Inflammatory macrophage treated with lipopolysaccharide for 4 hours (primary cell): ENCODE measurements at regions not wholly inside any gene's neighbourhood (a gene's known extent, or its start where the extent isn't known, plus 50 kb on each side); places are given as distances from the start of the nearest gene placed in this dataset.
"Not testable (repeated sequence)": the region's sequence is repeated elsewhere in the genome, so short reads cannot be mapped to it uniquely, and the experiment has no call there.

Experiments
- DNase-seq: peaks from one replicate; pipeline ENCODE4 v3.0.0-alpha.2; 2020

DNA sequence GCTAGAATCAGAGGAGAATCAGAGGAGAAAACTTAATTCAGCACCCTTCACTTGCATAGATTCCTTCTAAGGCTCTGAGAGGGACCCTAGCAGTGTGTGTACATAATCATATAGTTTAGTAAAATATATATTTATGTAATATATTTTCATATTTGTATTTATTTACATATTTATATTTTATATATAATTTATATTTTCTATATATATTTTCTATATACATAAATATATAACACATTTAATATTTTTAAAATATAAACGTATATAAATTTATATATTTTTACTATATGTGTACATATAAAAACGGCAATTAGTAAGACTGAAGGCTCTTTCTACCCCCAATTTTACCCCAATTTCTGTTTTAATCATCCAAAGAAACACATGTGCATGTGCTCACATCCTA lies 80.3 kb downstream of the NXPE2 start:
- no peak for DNase-seq

DNA sequence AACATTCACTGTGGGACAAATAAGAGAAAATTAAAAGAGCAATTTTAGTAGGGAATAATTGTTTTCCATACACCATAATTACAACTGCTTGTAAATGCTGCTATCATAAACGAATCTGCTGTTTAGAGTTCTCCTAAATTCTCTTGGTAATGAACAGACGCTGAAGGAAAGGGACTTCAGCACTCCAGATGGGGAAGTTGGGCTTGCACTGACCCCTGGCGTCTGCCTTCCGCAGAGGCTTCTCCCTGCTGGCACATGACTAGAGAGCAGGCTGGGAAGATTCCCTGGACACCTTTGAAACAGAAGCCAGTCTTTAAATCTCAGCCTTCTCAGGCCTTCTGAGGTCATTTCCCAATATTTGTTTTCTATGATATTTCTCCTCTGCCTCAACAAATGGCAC lies 84.1 kb downstream of the NXPE2 start:
- DNase-seq = peak; percentile 44

DNA sequence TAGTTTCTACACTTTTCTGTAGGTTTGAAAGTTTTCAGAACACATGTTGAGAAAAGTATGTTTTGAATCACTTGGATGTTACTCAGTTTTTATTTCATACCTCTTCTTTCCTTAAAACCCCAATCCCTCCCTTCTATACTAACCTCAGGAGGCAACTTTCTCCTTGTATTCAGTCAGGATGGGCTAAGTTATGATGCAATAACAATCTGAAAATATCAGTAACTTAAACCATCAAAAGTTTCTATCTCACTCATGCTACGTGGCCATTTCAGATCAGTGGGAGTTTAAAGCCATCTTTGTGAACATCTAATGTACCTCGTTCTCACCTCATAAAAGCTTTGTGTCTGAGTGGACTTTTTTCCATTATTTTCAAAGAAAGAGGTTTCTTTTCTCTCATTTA lies 86.2 kb downstream of the NXPE2 start:
- DNase-seq = no peak

DNA sequence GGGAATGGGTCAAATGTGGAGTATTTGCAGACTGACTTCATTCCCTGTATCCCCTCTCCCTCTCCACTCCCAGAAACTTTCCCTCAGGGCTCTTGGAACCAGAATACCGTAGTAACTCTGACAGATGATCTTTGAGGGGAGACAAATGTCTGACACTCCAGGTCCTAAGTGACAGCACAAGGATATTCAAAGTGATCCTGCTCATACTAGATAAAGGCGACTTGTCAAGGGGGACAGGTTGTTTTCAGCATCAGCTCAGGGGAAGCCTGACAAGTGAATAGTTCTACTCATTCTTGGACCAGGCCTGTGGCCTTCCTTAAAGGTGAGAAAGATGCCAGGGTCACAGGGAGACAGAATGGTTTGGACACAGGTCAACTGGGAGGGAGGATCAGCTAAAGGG lies 92.8 kb downstream of the NXPE2 start:
- no peak for DNase-seq

DNA sequence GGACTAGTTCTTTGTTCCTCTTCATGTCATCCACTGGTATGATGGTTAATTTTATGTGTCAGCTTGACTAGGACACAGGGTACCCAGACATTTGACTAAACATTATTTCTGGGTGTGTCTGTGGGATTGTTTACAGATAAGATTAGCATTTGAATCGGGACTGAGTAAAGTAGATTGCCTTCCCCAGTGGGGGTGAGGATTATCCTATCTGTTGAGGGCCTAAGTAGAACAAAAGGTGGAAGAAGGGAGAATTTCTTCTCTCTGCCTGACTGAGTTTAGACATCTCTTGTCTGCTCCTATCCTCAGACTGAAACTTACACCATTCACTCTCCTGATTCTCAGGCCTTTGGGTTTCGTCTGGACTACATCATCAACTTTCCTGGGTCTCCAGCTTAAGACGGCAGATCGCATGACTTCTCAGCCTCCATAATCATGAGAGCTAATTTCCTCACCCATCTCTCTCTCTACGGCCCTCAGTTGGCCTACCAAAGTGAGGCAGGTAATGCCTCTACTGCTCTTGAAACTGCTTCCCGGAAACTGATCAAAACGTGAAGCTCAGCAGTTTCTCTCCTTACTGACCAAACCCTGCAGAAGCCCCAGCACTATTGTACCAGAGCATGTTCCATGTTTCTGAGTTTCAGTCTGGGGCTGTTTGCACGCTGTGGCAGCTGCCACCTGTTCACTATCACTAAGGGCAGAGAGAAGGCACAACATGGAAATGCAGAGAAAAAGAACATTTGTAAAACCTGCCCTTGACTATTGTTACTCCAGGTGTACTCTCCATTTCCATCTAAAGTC lies 95.4 kb downstream of the NXPE2 start:
- no peak for DNase-seq

DNA sequence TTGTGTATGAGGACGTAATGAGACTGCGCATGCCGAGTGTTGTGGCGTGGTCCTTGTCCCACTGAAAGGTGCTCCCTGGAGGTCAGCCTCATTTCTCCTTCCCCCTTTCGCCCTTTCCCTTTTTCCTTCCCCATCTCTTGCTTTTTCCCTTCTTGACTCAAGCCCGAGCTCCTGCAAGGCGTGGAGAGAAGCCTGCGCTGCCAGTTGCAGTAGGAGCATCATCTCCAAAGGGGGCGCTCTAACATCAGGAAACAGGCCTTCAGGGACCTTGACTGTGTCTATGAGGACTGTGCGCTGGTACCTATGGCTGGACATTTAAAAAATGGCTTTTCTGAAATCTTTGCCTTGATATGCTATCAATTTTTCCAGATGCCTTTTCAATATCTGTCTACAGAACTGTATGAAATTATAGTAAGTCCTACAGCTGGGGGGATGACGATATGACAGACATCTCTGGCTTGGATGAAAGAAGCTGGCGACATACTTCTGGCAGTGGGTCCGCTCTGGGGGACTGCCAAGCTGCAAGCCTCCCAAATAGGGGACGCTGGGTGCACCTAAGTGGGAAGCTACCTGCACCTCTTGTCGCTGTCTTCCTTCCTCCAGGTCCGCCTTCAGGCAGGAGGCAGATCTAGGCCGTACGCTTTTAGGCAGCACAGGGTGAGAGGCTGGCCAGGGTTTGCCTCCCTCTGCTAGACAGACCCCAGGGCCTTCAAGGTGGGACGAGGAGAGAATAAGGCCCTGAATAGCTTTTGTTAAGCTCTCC lies 96.5 kb downstream of the NXPE2 start:
- DNase-seq = no peak

DNA sequence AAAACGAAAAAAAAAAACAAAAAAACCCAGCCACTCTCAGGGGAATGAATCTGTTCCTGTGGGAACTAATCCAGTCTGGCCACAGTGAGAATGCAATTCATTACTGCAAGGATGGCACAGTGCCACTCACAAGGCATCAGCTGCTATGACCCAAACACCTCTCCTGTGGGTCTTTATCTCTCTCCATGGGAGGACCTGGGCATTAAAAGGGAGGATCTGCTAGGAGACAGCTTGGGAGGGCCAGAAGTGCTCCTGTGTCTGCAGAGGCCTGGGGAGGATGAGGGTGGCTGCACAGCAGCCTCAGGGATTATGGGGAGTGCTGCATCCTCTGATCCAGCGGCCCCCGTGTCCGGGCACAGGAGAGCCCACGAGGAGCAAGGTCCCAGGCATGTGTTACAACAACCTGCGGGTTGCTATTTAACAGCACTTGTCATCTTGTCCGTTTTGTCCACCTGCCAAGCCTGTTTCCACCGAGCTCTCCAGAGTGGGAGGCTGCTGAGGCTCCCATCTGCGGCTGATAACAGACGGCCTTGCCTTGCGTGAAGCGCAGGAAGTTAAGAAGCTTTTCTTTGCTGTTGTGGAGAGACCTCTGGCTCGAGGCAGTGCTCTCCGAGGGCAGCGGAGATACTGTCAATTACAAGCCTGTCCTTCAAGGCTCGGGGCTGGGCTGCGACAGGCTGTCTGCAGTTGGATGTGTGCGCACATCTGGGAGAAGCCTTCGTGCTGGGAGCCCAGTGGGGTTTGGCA lies 97.7 kb downstream of the NXPE2 start:
- DNase-seq = no peak

DNA sequence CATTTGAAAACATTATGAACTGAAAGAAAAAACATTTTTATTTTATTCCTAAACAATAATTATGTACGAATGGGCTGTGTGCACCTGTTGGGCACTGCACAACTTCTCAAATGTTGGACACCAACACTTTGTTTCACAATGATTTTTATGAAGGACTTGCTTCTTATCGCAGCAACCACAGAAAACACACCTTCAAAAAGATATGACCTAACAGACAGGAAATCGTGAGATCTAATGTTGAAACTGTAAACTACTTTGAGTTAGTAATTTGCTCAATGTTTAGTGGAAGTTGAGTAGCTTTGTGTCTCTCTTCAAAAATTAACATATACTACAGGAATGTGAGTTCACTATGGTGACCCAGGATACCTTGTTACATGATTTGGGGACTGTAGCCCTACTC lies 98.6 kb downstream of the NXPE2 start:
- DNase-seq = no peak

DNA sequence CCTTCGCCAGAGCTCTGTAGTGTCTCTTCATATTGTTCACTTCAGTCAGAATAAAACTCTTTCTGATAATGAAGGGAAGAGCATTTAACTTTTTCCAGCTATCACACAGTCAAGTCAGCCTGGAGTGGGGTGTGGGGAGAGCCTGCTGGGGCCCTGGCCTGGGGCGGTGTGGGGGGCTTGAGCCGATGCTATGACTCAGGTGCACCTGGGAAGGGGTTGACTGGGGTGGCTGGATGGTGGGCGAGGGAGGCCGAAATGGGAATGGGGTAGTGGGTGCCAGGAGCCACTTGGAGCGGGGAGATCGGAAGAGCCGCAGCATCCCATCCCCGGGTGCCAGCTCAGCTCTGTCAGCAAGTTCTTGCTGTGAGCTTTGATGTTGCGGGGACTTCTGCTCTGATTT lies 100.9 kb downstream of the NXPE2 start:
- no peak for DNase-seq

DNA sequence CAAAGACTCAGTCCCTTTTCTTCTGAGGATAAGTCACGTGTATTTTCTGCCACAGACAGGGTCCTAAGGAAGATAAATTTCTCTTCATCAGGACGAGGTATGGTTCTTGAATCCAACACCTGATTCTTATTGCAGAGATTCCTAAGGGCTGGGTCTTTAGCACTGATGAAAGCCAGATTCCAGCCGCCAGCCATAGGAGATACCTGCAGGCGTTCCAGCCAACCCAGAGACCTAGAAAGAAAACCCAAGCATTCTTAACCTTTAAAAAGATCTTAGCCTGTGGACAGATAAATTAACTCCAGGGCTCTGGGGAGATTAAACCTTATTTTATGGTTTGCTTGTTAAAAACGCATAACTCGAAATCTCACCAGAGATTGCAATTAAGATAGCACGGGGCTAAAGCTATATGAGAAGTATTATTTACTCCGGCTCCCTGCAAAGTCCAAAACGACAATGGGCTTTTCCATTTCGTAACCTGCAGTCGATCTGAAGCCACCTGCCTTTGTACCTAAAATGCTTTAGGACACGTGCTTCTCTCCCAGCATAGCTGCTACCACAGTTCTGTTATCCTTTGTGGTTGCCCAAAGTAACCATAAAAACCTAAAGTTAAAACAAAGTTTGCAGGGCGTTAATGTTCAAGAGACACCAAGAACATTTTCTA lies 104.5 kb downstream of the NXPE2 start:
- DNase-seq = no peak

DNA sequence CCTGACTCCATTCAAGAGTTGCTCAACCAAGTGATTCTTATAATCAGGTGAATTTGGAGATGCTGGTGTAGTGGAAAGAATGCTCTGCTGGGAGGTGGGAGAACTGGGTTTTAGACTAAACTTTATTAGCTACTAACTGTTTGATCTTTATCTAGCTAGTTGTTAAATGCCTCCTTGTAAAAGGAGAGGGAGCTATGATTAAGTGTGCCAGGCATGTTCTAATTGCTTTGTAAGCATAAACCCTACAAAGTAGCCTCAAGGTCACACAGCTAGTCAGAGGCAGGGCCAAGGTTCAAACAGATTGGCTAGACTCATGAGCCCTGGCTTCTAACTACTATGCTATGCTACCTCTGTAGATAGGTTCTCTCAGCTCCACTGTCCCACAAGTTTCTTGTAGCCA lies 105.5 kb downstream of the NXPE2 start:
- no peak for DNase-seq

DNA sequence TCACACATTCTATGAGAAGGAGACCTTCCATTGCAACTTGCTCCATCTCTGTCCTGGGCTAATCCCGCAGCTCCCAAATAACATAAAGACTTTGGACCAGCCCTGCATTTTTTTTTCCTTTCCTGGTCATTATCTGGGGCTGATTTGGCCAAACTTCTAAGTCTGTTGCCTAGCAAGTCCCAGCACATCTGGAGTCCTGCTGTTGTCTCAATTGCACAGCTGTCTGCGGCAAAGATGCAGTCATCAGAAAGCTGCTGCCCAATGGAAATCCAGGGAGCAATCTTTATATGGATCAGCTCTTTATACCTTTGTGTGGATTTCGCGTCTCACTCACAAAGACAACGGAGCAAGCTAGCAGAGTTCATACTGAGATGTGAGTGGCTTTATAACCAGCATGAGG lies 105.9 kb downstream of the NXPE2 start:
- no peak for DNase-seq

DNA sequence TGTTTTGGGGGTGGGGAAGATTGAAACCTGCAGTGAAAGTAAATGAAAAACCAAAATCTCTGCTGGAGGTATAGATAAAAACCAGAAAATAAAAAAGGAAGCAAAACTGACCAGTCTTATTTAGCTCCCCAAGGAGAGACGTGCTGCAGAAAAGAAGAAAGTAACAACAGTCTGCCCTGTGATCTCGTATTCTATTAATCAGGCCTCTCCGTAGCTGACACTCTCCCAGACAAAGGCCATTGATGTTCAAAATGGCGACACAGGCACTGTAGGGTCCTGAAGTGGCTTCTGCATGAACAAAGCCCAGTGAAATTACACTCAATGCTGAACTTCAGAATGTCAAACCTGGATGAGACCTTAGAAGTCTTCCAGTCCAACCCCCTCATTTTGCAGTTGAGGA lies 106.6 kb downstream of the NXPE2 start:
- DNase-seq = no peak

DNA sequence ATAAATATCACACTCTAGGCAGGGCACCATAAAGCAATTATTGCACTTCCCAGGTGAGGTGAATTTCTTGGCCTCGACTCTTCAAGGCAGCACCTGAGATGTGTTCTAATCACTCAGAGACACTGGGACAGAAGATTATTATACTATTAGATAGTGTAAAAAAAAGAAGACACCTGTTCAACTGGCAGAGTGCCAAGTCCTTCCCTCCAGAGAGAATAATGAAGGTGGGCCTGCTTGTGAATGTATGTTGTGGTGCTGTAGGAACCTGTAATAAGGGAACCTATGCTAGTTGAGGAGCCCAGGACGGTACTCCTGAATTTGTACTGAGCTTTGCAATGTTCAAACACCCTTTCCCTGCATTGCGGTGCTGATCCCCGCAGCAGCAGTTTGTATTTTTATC lies 107.5 kb downstream of the NXPE2 start:
- no peak for DNase-seq

DNA sequence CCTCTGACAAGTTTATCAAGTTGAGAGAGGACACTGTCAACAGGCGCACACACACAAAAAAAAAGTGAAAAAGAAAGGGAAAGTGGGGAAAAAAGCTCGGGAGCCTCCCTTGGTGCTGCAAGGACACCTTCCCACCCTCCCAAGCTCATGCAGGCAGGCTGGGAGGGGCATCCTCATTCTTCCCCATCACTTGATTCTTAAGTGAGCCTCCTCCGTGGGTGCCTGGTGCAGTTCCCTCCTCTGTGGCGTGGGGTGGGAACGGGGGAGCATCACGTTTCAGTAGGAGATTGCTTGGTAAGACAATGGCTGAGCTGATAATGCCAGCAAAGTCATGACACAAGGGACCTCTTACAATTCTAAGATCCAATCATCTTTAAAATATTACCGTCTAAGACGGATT lies 108.8 kb downstream of the NXPE2 start:
- DNase-seq = no peak

DNA sequence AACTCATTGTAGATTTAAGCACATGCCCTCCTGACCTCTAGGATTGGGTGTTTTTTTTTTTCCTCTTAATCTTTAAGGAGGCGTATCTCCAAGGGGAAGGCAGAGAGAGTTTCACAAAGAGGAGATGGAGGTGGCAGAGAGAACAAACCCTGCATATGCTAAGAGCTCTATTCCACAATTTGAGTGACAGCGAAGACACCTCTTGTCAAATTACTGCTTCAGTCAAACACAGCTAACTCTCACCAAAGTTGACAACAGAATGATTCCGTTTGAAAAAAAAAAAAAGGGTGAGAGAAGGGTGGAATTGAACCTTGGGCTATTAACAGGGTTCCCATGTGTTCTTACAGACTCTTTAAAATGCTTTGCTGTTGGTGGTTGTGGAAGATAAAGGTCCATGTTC lies 112.6 kb downstream of the NXPE2 start:
- no peak for DNase-seq

DNA sequence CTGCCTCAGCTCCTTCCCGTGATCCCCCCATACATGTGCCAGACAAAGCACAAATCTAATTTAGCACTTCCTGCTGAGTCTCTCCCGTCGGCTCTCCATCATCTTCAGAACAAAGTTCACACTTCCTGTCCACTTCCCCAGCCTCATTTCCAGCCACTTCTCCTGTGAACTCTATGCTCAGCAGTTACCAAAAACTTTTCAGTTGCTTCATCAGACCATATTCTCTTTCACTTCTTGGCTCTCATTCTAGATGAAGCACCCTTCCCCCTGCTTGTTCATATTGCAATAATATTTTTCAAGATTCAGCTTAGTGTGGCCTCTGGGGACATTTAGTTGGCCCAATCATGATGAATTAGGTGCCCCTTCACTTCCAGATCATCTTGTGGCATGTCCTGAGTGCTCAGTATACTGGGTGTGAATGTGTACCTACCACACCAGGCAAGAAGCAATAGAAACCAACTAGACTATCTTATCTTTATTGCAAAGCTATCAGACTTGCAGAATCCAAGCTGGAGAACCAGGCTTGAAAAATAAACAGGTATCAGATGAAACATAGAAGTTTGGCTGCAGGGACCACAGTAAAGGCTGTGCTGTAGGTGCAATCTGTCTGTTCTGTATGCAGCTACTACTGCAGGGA lies 115.8 kb downstream of the NXPE2 start:
- DNase-seq = no peak

DNA sequence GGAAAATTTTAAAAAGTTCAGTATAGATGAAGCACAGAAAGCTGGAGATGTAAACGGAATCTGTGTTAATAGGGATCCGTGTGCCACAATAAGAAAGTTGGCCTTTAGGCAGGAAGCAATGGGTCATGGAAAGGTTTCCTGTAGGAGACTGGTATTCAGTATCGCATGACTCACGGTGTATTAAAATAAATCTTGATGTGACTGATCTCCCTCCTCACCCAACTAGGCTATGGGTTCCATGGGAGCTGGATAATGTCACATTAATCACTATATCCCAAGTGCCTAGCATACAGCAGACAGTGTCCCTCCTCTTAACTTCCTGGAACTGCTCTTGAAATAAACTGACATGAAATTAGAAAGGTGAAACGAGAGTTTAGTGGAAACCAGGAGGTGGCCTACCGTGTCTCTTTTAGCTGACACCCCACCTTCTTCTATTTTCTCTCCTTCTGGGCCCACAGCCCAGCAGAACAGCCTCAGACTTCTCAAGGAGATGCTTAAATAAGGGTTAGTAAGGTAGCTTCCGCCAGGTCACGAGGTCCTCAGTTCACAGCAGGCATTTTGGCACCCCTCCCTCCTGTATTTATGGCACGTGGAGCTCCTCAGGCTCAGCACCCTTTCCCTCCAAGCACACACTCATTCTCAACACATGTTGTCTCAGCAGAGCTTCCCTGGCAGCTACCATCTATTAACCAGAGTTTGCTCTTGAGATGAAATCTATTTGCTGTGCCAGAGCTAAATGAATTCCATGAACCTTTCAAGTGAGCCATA lies 118.8 kb downstream of the NXPE2 start:
- DNase-seq = no peak

DNA sequence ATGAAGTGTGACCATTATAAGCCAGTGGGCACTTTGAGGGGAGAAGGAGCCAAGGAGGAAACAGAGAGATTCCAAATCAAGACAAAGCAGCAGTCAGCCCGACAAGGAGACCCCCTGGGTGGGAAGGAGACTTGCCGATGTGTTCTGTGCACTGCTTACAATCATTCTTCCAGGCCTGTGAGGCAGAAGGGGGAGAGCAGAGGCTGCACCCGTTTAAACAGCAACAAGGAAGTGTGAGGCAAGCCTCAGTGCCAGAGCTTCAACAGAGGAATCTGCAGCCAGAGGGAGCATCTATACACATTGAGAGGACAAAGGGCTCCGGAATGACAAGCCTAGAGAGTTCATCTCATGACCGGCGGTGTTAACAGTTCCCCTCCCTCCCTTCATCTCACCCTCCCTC lies 121.1 kb downstream of the NXPE2 start:
- no peak for DNase-seq

DNA sequence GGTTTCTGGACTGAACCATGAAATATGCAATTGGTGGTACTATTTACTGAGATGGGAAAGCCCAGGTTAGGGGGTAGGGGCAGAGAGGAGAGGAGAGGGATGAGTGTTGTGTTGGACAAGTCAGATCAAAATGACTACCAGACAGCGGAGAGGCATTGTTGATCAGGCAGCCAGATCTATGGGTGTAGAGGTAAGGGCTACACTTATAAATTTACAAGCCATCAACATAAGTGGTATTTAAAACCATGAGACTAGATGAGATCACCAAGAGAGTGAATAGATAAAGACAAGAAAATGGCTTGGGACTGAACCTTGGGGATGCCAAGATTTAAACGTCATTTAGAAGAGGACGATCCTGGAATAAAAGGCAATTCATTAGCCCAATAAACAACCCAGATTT lies 123.4 kb downstream of the NXPE2 start:
- DNase-seq = no peak

DNA sequence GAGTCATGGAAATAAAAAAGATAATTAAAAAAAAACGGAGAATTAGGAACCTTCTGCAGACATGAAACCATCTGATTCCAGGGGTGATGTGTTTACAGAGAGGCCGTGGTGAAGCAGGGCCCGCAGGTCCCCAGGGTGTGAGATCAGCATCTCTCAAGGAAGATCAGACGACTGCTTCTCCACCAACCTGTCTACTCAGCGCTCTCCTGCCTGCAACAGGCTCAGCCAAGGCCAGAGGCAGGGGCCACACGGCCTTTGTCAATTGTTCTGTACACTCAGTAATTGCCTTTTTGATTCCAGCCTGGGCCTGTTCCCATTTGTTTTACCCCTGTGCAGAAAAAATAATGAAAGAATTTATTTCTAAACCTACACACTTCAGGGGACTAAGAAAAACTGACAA lies 124.6 kb downstream of the NXPE2 start:
- DNase-seq = no peak

DNA sequence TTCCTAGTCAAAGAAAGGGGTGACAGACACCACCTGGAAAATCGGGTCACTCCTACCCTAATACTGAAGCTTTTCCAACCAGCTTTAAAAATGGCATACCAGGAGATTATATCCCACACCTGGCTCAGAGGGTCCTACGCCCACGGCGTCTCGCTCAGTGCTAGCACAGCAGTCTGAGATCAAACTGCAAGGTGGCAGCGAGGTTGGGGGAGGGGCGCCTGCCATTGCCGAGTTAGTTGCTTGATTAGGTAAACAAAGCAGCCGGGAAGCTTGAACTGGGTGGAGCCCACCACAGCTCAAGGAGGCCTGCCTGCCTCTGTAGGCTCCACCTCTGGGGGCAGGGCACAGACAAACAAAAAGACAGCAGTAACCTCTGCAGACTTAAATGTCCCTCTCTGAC lies 127.1 kb downstream of the NXPE2 start:
- DNase-seq = not testable (repeated sequence)
